ENCODE measurements at regions not wholly inside any gene's neighbourhood (a gene's known extent, or its start where the extent isn't known, plus 50 kb on each side); places are given as distances from the start of the nearest gene placed in this dataset.
A peak's percentile ranks its signal among the peaks of the same experiment; 100 is the strongest.
"Not testable (repeated sequence)": the region's sequence is repeated elsewhere in the genome, so short reads cannot be mapped to it uniquely, and the experiment has no call there.

DNA sequence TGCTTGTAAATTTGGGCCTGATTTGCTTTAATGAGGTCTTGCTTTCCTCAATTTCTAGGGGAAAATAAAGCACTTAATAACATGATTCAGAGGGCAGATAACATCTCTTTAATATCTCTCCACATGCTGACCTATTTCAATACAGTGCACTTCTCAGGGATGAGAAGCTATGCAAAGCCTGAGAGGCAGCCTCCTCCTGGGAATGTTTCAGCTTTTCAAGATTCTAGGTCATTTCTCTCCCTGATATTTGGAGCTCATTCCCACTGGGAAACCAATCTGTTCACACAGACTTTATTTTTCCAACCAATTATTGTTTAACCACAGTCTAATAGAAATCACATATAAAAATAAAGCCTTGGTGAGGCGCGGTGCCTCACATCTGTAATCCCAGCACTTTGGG, 67.0 kb upstream of the LSAMP start:
- Histone ChIP-seq H3K4me3 (ENCODE audit: low read length in 3 of 3) (no peak overlapping the region), H3K9me3 (ENCODE audit: control insufficient read depth in 2 of 3, insufficient read depth in 1 of 3, low read length in 3 of 3) (no peaks in the 10 kb centered on the region), H3K36me3 (ENCODE audit: control insufficient read depth in 2 of 3, insufficient read depth in 3 of 3, low read length in 3 of 3) (no peaks in the 10 kb centered on the region), H3K27me3 (ENCODE audit: control insufficient read depth, insufficient read depth, low read length) (no peaks in the 10 kb centered on the region), H3K9ac (ENCODE audit: low read length in 3 of 3) (no peak overlapping the region), H3K27ac (ENCODE audit: low read depth in 2 of 2, low read length in 2 of 2) (no peak overlapping the region), H3K4me1 (ENCODE audit: control insufficient read depth in 2 of 3, insufficient read depth in 2 of 3, low read depth in 1 of 3, low read length in 3 of 3) (no peaks in the 10 kb centered on the region)
- intact Hi-C loops (cut with DNase I): no loop called here
- DNase-seq (no peak), FAIRE-seq (no peak)
- TF ChIP-seq, protein P1, sequence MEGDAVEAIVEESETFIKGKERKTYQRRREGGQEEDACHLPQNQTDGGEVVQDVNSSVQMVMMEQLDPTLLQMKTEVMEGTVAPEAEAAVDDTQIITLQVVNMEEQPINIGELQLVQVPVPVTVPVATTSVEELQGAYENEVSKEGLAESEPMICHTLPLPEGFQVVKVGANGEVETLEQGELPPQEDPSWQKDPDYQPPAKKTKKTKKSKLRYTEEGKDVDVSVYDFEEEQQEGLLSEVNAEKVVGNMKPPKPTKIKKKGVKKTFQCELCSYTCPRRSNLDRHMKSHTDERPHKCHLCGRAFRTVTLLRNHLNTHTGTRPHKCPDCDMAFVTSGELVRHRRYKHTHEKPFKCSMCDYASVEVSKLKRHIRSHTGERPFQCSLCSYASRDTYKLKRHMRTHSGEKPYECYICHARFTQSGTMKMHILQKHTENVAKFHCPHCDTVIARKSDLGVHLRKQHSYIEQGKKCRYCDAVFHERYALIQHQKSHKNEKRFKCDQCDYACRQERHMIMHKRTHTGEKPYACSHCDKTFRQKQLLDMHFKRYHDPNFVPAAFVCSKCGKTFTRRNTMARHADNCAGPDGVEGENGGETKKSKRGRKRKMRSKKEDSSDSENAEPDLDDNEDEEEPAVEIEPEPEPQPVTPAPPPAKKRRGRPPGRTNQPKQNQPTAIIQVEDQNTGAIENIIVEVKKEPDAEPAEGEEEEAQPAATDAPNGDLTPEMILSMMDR (IDR thresholded peaks at IDR 0.05; ENCODE audit: borderline replicate concordance, extremely low read depth, insufficient read depth): no peak

DNA sequence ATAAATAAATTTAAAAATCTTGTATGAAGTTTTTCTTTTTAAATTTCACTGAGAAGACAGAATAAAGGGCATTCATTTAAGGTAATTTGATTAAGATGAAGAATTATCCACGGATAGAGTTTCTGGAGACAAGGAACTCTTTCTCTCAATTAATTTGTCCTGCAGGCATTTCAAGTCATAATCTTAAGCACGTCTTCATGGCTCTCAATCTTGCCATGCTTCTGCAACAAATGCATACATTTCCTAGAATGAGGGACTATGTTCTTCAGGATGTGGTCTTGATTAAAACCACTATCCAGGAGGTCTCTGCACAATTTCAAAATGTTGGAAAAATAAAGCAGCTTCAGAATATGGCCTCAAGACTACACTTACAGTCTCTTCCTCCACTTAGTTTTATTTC, 67.6 kb upstream of the LSAMP start:
- DNase-seq (no peak), FAIRE-seq (no peak)
- Histone ChIP-seq H3K9ac (ENCODE audit: low read length in 3 of 3) (no peak overlapping the region), H3K27me3 (ENCODE audit: control insufficient read depth, insufficient read depth, low read length) (no peaks in the 10 kb centered on the region), H3K36me3 (ENCODE audit: control insufficient read depth in 2 of 3, insufficient read depth in 3 of 3, low read length in 3 of 3) (no peaks in the 10 kb centered on the region), H3K27ac (ENCODE audit: low read depth in 2 of 2, low read length in 2 of 2) (no peak overlapping the region), H3K4me3 (ENCODE audit: low read length in 3 of 3) (no peak overlapping the region), H3K4me1 (ENCODE audit: control insufficient read depth in 2 of 3, insufficient read depth in 2 of 3, low read depth in 1 of 3, low read length in 3 of 3) (no peaks in the 10 kb centered on the region), H3K9me3 (ENCODE audit: control insufficient read depth in 2 of 3, insufficient read depth in 1 of 3, low read length in 3 of 3) (no peaks in the 10 kb centered on the region)
- intact Hi-C loops (cut with DNase I): no loop called here
- TF ChIP-seq, protein P1 (IDR thresholded peaks at IDR 0.05; ENCODE audit: borderline replicate concordance, extremely low read depth, insufficient read depth): no peak

GRCh38 chr3:116515973-116516372, 70.7 kb upstream of the LSAMP start:
- Histone ChIP-seq H3K4me3 (ENCODE audit: low read length in 3 of 3) (no peak overlapping the region), H3K4me1 (ENCODE audit: control insufficient read depth in 2 of 3, insufficient read depth in 2 of 3, low read depth in 1 of 3, low read length in 3 of 3) (no peaks in the 10 kb centered on the region), H3K36me3 (ENCODE audit: control insufficient read depth in 2 of 3, insufficient read depth in 3 of 3, low read length in 3 of 3) (no peaks in the 10 kb centered on the region), H3K27ac (ENCODE audit: low read depth in 2 of 2, low read length in 2 of 2) (no peak overlapping the region), H3K9me3 (ENCODE audit: control insufficient read depth in 2 of 3, insufficient read depth in 1 of 3, low read length in 3 of 3) (no peaks in the 10 kb centered on the region), H3K27me3 (ENCODE audit: control insufficient read depth, insufficient read depth, low read length) (no peaks in the 10 kb centered on the region), H3K9ac (ENCODE audit: low read length in 3 of 3) (no peak overlapping the region)
- DNase-seq (no peak), FAIRE-seq (no peak)
- TF ChIP-seq, protein P1 (IDR thresholded peaks at IDR 0.05; ENCODE audit: borderline replicate concordance, extremely low read depth, insufficient read depth): no peak
- intact Hi-C loops (cut with DNase I): no loop called here

- Histone ChIP-seq H3K27ac (ENCODE audit: low read depth in 2 of 2, low read length in 2 of 2) (no peak overlapping the region), H3K9ac (ENCODE audit: low read length in 3 of 3) (no peak overlapping the region), H3K36me3 (ENCODE audit: control insufficient read depth in 2 of 3, insufficient read depth in 3 of 3, low read length in 3 of 3) (no peaks in the 10 kb centered on the region), H3K4me1 (ENCODE audit: control insufficient read depth in 2 of 3, insufficient read depth in 2 of 3, low read depth in 1 of 3, low read length in 3 of 3) (no peaks in the 10 kb centered on the region), H3K27me3 (ENCODE audit: control insufficient read depth, insufficient read depth, low read length) (no peaks in the 10 kb centered on the region), H3K9me3 (ENCODE audit: control insufficient read depth in 2 of 3, insufficient read depth in 1 of 3, low read length in 3 of 3) (no peaks in the 10 kb centered on the region), H3K4me3 (ENCODE audit: low read length in 3 of 3) (no peak overlapping the region)
- TF ChIP-seq, protein P1 (IDR thresholded peaks at IDR 0.05; ENCODE audit: borderline replicate concordance, extremely low read depth, insufficient read depth): no peak
- peak in 2 of 5 donors; percentile 3 to 20 for DNase-seq
- intact Hi-C loops (cut with DNase I): no loop called here
- FAIRE-seq: no peak
Observed at GRCh38 chr3:116517308-116517707, 72.0 kb upstream of the LSAMP start.

DNA sequence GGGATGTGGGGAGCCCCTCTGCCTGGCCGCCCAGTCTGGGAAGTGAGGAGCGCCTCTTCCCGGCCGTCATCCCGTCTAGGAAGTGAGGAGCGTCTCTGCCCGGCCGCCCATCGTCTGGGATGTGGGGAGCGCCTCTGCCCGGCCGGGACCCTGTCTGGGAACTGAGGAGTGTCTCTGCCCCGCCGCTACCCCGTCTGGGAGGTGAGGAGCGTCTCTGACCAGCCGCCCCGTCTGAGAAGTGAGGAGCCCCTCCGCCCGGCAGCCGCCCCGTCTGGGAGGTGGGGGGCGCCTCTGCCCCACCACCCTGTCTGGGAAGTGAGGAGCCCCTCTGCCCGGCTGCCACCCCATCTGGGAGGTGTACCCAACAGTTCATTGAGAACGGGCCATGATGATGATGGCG, 73.8 kb upstream of the LSAMP start:
- H3K4me3 ChIP-seq (ENCODE audit: low read length in 3 of 3); H3K4me1 ChIP-seq (ENCODE audit: control insufficient read depth in 2 of 3, insufficient read depth in 2 of 3, low read depth in 1 of 3, low read length in 3 of 3); DNase-seq; FAIRE-seq; H3K36me3 ChIP-seq (ENCODE audit: control insufficient read depth in 2 of 3, insufficient read depth in 3 of 3, low read length in 3 of 3); intact Hi-C loops (cut with DNase I); H3K27ac ChIP-seq (ENCODE audit: low read depth in 2 of 2, low read length in 2 of 2); H3K9ac ChIP-seq (ENCODE audit: low read length in 3 of 3); H3K9me3 ChIP-seq (ENCODE audit: control insufficient read depth in 2 of 3, insufficient read depth in 1 of 3, low read length in 3 of 3); H3K27me3 ChIP-seq (ENCODE audit: control insufficient read depth, insufficient read depth, low read length): not testable (repeated sequence)

DNA sequence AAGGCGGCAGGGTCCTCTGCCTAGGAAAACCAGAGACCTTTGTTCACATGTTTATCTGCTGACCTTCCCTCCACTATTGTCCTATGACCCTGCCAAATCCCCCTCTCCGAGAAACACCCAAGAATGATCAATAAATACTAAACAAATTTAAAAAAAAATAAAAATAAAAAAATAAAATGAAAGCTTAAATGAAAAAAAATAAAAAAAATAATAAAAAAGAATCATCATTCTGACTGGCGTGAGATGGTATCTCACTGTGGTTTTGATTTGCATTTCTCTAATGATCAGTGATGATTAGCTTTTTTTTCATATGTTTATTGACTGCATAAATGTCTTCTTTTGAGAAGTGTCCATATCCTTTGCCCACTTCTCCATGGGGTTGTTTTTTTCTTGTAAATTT, 74.5 kb upstream of the LSAMP start:
- FAIRE-seq; H3K4me3 ChIP-seq (ENCODE audit: low read length in 3 of 3); intact Hi-C loops (cut with DNase I); H3K27ac ChIP-seq (ENCODE audit: low read depth in 2 of 2, low read length in 2 of 2); H3K9me3 ChIP-seq (ENCODE audit: control insufficient read depth in 2 of 3, insufficient read depth in 1 of 3, low read length in 3 of 3); H3K4me1 ChIP-seq (ENCODE audit: control insufficient read depth in 2 of 3, insufficient read depth in 2 of 3, low read depth in 1 of 3, low read length in 3 of 3); H3K27me3 ChIP-seq (ENCODE audit: control insufficient read depth, insufficient read depth, low read length); H3K36me3 ChIP-seq (ENCODE audit: control insufficient read depth in 2 of 3, insufficient read depth in 3 of 3, low read length in 3 of 3); H3K9ac ChIP-seq (ENCODE audit: low read length in 3 of 3); DNase-seq: not testable (repeated sequence)
